ENCODE measurements at regions not wholly inside any gene's neighbourhood (a gene's known extent, or its start where the extent isn't known, plus 50 kb on each side); places are given as distances from the start of the nearest gene placed in this dataset.

DNA sequence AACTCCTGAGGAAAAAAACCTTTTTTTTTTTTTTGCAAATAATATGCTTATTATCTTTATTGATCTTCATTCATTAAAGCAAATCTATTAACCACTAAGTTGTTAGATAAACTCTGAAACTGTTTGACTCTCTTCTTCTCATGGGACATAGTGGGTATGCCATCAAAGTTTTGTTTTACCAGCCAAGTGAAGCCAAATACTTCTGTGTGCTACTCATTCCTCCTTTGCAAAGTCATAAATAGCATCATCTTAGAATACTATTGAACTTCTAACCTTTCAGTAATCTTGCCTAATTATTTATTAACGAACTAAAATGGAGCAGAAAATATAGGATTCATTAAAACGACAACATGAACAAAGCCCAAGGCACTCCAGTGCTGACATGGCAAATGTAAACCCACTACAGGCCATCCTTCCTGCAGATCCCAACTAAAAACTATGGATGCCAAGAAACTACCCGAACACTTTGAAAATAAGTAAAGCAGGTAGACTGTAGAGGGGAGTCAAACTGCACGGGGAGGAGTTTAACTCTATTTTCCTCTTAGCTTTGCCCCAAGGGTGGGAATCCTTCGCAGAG, 61.2 kb upstream of the ODAD2 start:
- DNase-seq (ENCODE audit: low read depth) = no peak

DNA sequence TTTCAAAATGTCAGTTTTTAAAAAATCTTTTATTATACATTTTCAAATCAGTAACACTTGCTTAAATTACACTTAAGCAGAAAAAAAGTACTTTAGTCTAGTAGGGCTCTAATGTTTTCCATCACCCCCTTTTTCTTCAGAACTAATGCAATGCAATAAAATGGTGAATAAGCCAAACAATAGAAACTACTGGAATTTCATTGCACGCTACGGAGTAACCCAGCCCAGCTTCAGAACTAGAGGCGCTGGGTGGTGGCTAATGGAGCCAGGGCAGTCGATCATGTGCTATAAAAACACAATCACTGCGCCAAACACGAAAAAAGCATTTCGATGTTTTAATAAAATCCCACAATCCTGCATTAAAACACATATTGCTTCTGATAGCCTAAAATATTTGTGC, 59.9 kb upstream of the ODAD2 start:
- DNase-seq (ENCODE audit: low read depth) = no peak

DNA sequence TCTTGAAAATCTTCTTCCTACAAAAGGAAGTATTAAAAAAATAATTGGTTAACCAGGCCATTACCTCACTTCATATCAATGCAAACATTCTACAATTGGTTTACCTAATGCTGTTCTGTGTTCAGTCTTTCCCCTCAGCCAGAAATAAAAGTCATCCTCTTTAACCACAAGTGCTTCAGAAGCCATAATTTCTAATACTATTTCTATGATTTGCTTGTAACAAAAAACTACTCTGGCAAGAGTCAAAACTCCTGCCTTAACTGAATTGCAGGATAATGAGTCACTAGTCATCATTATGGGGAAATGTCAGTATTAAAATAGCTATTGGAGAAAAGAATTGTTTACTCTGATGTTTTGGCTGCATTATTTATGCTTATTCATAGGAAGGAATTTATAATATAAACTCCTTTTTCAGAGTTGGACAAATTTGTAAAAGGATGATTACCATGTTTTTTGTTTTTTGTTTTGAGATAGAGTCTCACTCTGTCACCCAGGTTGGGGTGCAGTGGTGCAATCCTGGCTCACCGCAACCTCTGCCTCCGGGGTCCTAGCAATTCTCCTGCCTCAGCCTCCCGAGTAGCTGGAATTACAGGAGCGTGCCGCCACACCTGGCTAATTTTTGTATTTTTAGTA, 55.5 kb upstream of the ODAD2 start:
- DNase-seq (ENCODE audit: low read depth) = peak; percentile 41

DNA sequence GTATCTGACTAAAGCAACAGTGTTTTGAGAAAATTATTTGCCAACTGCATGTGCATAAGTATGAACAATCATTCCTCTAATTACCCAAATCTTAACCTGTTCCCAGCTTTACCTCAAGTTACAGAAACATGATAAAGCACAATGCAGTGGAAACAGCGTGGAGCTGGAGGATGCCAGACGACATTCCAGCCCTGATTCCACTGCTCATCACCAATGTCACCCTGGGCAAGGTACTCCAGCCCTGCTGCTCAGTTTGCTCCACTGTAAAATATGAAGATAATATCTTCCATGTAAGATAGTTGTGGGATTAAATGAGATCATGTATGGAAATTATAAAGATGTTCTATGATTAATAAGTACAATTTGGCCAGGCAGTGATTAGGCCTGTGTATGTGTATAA, 50.4 kb upstream of the ODAD2 start:
- DNase-seq (ENCODE audit: low read depth) = no peak
